ENCODE measurements at regions not wholly inside any gene's neighbourhood (a gene's known extent, or its start where the extent isn't known, plus 50 kb on each side); places are given as distances from the start of the nearest gene placed in this dataset.

DNA sequence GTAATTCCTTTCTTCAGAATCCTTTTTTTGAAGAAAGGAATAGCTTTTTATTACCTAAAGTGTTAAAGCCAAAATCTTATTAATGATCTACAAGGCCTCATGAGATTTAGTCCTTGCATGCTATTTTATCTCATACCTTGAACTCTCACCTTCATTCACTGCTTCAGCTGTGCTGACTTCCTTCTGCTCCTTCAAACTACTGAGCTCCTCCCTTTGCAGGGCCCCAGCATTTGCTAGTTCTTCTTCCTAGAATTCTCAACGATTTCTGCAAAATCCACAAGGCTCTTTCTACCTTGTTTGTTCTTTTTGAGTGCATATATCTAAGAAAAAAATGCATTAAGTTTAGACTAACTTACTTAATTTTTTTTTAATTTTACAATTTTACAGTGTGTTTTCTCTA lies 619.5 kb downstream of the EPHA5 start:
- Histone ChIP-seq H3K4ac (ENCODE audit: low read depth, low read length) (no peak overlapping the region), H3K9me3 (ENCODE audit: control insufficient read depth, insufficient read depth, low read length) (peaks cover 2% of the 10 kb centered on the region; the same call in 1 of the 2 replicates), H3K36me3 (ENCODE audit: control insufficient read depth, insufficient read depth, low read length) (no peaks in the 10 kb centered on the region), H2BK5ac (ENCODE audit: low read depth, low read length, poor library complexity, severe bottlenecking) (no peak overlapping the region), H3K9me1 (ENCODE audit: insufficient read depth, low read length) (no peaks in the 10 kb centered on the region), H2BK15ac (ENCODE audit: low read depth, low read length) (no peak overlapping the region), H3K56ac (ENCODE audit: extremely low read depth, insufficient read depth, low read length) (no peak overlapping the region), H3K9ac (ENCODE audit: low read depth, low read length) (no peak overlapping the region), H2BK120ac (ENCODE audit: low read depth, low read length) (no peak overlapping the region), H3K23ac (ENCODE audit: low read depth, low read length) (no peak overlapping the region), H4K91ac (ENCODE audit: insufficient read depth, low read depth, low read length) (no peak overlapping the region), H3K14ac (replicated peaks; ENCODE audit: low read depth, low read length) (no peak overlapping the region), H3K4me2 (ENCODE audit: low read depth, low read length) (no peak overlapping the region), H3K27me3 (ENCODE audit: control insufficient read depth, insufficient read depth, low read length) (no peaks in the 10 kb centered on the region), H3K79me1 (ENCODE audit: low read depth in 1 of 2, low read length in 2 of 2) (no peaks in the 10 kb centered on the region), H2BK20ac (ENCODE audit: low read depth, low read length) (no peak overlapping the region), H3K18ac (ENCODE audit: low read depth, low read length) (no peak overlapping the region), H3K4me3 (ENCODE audit: insufficient read depth, low read depth, low read length) (no peak overlapping the region), H4K8ac (ENCODE audit: low read depth in 2 of 2, low read length in 2 of 2) (no peak overlapping the region), H4K5ac (ENCODE audit: low read depth, low read length) (no peak overlapping the region), H4K20me1 (ENCODE audit: insufficient read depth, low read length) (no peaks in the 10 kb centered on the region), H2AK9ac (replicated peaks; ENCODE audit: low read depth, low read length, poor library complexity) (no peak overlapping the region), H3K4me1 (ENCODE audit: control insufficient read depth, insufficient read depth, low read length) (no peaks in the 10 kb centered on the region), H3K27ac (ENCODE audit: insufficient read depth, low read length) (no peak overlapping the region), H2AK5ac (ENCODE audit: low read depth, low read length) (no peak overlapping the region), H2AFZ (replicated peaks; ENCODE audit: low read length, poor library complexity) (no peak overlapping the region)
- ChIA-PET CTCF (no interaction called here), POLR2A (ENCODE audit: unreplicated experiment) (no interaction called here)
- TF ChIP-seq, protein P1, sequence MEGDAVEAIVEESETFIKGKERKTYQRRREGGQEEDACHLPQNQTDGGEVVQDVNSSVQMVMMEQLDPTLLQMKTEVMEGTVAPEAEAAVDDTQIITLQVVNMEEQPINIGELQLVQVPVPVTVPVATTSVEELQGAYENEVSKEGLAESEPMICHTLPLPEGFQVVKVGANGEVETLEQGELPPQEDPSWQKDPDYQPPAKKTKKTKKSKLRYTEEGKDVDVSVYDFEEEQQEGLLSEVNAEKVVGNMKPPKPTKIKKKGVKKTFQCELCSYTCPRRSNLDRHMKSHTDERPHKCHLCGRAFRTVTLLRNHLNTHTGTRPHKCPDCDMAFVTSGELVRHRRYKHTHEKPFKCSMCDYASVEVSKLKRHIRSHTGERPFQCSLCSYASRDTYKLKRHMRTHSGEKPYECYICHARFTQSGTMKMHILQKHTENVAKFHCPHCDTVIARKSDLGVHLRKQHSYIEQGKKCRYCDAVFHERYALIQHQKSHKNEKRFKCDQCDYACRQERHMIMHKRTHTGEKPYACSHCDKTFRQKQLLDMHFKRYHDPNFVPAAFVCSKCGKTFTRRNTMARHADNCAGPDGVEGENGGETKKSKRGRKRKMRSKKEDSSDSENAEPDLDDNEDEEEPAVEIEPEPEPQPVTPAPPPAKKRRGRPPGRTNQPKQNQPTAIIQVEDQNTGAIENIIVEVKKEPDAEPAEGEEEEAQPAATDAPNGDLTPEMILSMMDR (conservative IDR thresholded peaks at IDR 0.05; ENCODE audit: low read depth, low read length), result no peak
- TF ChIP-seq MAFK (IDR thresholded peaks at IDR 0.05; ENCODE audit: low read depth, low read length) (no peak), RCOR1 (IDR thresholded peaks at IDR 0.05; ENCODE audit: insufficient replicate concordance, low read length) (no peak), MAZ (IDR thresholded peaks at IDR 0.05; ENCODE audit: borderline replicate concordance, low read depth, low read length) (no peak), POLR2A (IDR thresholded peaks at IDR 0.05; ENCODE audit: low read depth, low read length) (no peak)
- in situ Hi-C loops (cut with MboI; ENCODE audit: low sequenced_read_pairs), result no loop called here
- dilution Hi-C loops (cut with HindIII; ENCODE audit: low sequenced_read_pairs, unreplicated experiment), result no loop called here
- WGBS, 2 experiments (ENCODE audit: extremely low coverage in 2 of 2, insufficient read length in 1 of 2), result no CpG with 5 or more reads among the region's 1 CpG
- no peak for ATAC-seq (ENCODE audit: low read depth)
- intact Hi-C loops (cut with micrococcal nuclease), result no loop called here
- no TSS peak for BruUV-seq (replicated peaks)
- no peak for DNase-seq

Data from IMR-90 (cell line).